ENCODE measurements at regions not wholly inside any gene's neighbourhood (a gene's known extent, or its start where the extent isn't known, plus 50 kb on each side); places are given as distances from the start of the nearest gene placed in this dataset.

DNA sequence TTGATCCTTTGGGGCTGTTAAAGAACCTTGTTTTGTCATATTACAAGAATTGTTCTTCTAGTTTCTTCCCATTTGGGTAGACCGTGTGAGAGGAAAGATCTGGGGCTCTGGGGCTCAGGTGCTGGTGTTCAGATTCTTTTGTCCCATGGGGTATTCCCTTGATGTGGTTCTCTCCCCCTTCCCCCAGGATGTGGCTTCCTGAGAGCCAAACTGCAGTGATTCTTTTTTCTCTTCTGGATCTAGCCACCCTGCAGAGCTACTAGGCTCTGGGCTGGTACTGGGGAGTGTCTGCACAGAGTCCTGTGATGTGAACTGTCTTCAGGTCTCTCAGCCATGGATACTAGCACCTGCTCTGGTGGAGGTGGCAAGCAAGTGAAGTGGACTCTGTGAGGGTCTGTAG is 480.5 kb upstream of the MAN1A1 start:
- TF ChIP-seq POLR2AphosphoS5 (IDR thresholded peaks at IDR 0.05; ENCODE audit: low read depth, low read length), result no peak
- TF ChIP-seq TAF1 (IDR thresholded peaks at IDR 0.05; ENCODE audit: borderline replicate concordance, insufficient read depth, low read length), result no peak

Measured in PFSK-1 (cell line).